IPS DF 4.7 (cell line): ENCODE measurements at regions not wholly inside any gene's neighbourhood (a gene's known extent, or its start where the extent isn't known, plus 50 kb on each side); places are given as distances from the start of the nearest gene placed in this dataset.
"Not testable (repeated sequence)": the region's sequence is repeated elsewhere in the genome, so short reads cannot be mapped to it uniquely, and the experiment has no call there.

Experiments
- DNase-seq: peaks from one replicate; pipeline ENCODE4 v3.0.0-alpha.2; 2013; ENCODE audit warnings: low spot score; ENCODE audit errors: extremely low read depth

DNA sequence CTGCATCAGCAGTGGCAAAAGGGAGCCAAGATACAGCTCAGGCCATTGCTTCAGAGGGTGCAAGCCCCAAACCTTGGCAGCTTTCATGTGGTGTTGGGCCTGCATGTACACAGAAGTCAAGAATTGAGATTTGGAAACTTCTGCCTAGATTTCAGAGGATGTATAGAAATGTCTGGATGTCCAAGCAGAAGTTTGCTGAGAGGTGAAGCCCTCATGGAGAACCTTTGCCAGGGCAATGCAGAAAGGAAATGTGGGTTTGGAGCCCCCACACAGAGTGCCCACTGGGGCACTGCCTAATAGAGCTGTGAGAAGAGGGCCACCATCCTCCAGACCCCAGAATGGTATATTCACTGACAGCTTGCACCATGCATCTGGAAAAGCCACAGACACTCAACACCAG, 51.3 kb upstream of the DCLK2 start:
- DNase-seq: not testable (repeated sequence)
